ENCODE measurements at regions not wholly inside any gene's neighbourhood (a gene's known extent, or its start where the extent isn't known, plus 50 kb on each side); places are given as distances from the start of the nearest gene placed in this dataset.
"Not testable (repeated sequence)": the region's sequence is repeated elsewhere in the genome, so short reads cannot be mapped to it uniquely, and the experiment has no call there.

DNA sequence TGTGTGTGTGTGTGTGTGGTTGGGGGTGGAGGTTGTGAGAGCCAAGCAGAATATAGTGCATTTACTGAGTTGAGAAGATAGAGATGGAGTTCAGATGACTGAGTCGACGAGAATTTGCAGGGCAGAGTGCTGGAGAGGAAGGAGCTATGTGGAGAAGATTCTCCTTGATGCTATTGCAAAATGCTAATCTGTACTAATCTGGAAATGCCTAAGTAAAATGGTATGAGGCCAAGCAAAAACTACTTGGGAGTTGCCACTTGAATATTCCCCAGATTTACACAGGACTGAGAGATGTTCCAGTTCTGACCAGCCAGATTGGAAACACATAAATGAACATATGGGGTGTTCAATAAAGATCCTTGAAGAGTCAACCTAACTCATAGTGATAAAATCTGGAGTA lies 316.4 kb downstream of the NSUN3 start:
- no peak for DNase-seq
- Mint-ChIP-seq H3K27me3 (ENCODE audit: low read depth) (no peaks in the 10 kb centered on the region), H3K36me3 (ENCODE audit: insufficient read depth) (no peaks in the 10 kb centered on the region), H3K4me1 (ENCODE audit: low read depth) (no peaks in the 10 kb centered on the region), H3K9me3 (no peaks in the 10 kb centered on the region), H3K4me3 (no peak overlapping the region)
- no peak for ATAC-seq

DNA sequence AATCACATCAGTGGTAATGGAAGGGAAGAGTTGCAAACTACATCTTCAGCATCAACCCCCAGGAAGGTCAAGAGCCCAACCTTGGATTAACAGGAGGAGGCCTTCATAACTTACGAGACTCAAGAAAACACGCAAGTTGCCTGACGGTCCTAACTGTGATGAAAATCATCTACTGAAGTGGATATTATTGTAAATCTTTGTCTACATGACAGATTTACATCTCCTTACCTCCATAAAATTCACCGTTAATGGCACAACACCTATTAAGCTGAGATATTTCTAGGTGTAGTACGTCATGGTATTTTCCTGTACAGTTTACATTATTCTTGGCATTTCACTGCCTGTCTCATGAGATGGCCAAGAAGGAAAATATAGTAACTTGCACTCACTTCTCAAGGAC lies 332.0 kb downstream of the NSUN3 start:
- H3K4me1 Mint-ChIP-seq (ENCODE audit: low read depth) = no peaks in the 10 kb centered on the region
- ATAC-seq (no peak), DNase-seq (no peak)
- H3K4me3 Mint-ChIP-seq = no peak overlapping the region
- H3K9me3 Mint-ChIP-seq = no peaks in the 10 kb centered on the region
- no peaks in the 10 kb centered on the region for H3K36me3 Mint-ChIP-seq (ENCODE audit: insufficient read depth)
- H3K27me3 Mint-ChIP-seq (ENCODE audit: low read depth) = no peaks in the 10 kb centered on the region

DNA sequence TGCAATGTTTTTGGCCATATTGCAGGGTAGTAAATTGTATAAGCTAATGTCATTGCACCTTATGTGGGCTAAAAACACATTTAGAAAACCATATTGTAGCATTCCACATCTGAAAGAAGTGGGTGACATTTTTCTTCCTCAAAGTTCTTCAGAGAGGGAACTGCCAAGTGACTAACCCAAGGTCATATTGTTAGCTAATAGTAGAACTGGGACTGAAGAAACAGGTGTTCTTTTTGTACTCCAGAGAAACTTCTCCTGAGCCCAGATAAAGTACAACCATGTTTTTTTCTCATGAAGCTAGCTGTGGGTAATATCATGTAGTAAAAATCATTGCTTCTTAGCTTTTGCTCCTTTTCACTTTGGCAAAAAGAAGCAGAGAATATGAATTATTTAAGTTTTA lies 333.0 kb downstream of the NSUN3 start:
- no peak for DNase-seq

DNA sequence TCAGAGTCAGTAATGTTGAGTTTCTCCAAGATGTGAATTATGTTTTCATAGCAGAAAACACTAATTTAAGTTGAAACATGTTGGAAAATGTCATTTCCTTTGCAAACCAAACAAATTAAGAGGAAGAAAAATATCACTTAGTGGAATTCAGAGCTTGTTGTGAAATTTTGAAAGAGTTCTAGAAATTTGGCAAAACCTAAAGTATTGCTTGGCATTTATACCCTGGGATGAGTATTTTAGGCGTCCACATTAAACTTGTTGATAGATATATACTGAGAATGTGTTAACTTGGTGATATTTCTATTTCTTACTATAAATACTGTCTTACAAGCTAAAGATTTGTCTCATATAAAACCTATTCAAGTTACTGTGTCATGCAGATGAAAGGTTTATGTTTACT lies 335.2 kb downstream of the NSUN3 start:
- Mint-ChIP-seq H3K27me3 (ENCODE audit: low read depth) (no peaks in the 10 kb centered on the region), H3K36me3 (ENCODE audit: insufficient read depth) (no peaks in the 10 kb centered on the region), H3K4me1 (ENCODE audit: low read depth) (no peaks in the 10 kb centered on the region), H3K4me3 (no peak overlapping the region), H3K9me3 (no peaks in the 10 kb centered on the region)
- ATAC-seq (no peak), DNase-seq (no peak)

More for the DNA sequence above, 333.0 kb downstream of the NSUN3 start:
- no peak for ATAC-seq
- Mint-ChIP-seq H3K4me3 (no peak overlapping the region), H3K4me1 (ENCODE audit: low read depth) (no peaks in the 10 kb centered on the region), H3K36me3 (ENCODE audit: insufficient read depth) (no peaks in the 10 kb centered on the region), H3K9me3 (no peaks in the 10 kb centered on the region), H3K27me3 (ENCODE audit: low read depth) (no peaks in the 10 kb centered on the region)

DNA sequence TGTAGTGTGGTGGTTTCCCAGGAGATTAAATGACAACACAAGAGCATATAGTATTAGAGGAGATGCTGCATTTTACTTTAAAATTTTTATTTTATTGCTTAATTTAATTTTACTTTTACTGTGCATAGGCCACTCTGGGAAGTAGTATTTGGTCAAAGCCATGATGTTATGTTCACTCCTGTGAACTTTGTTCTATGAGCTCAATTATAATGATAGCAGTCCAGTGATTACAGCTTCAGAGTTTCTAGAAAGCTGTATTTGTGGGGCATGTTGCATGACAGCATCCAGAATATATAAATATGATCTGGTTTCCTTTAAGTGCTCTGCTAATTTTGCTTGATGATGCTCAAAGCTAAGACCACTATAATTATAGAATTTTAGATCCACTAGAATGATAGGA lies 338.6 kb downstream of the NSUN3 start:
- no peak for DNase-seq
- Mint-ChIP-seq H3K36me3 (ENCODE audit: insufficient read depth) (no peaks in the 10 kb centered on the region), H3K4me1 (ENCODE audit: low read depth) (no peaks in the 10 kb centered on the region), H3K9me3 (no peaks in the 10 kb centered on the region), H3K4me3 (no peak overlapping the region), H3K27me3 (ENCODE audit: low read depth) (no peaks in the 10 kb centered on the region)
- no peak for ATAC-seq

DNA sequence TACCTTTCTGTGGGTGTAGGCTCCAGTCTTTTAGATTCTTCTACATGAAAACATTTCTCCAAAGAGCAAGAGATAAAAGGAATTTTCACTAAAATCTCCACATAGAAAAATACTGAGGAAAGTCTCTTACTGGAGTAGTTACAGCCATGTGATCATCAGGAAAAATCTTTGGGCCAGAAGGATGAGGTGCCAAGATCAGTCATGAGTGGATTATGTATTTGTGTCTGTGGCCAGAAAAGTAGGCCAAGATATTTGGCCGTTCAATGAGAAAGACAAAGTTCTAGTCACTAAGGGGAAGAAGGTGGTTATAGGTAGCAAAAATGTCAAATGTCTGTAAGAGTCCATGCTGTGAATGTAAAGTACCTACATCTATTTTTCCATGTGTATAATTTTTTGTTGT lies 339.3 kb downstream of the NSUN3 start:
- Mint-ChIP-seq H3K9me3 (no peaks in the 10 kb centered on the region), H3K4me3 (no peak overlapping the region), H3K27me3 (ENCODE audit: low read depth) (no peaks in the 10 kb centered on the region), H3K36me3 (ENCODE audit: insufficient read depth) (no peaks in the 10 kb centered on the region), H3K4me1 (ENCODE audit: low read depth) (no peaks in the 10 kb centered on the region)
- ATAC-seq = no peak
- no peak for DNase-seq

DNA sequence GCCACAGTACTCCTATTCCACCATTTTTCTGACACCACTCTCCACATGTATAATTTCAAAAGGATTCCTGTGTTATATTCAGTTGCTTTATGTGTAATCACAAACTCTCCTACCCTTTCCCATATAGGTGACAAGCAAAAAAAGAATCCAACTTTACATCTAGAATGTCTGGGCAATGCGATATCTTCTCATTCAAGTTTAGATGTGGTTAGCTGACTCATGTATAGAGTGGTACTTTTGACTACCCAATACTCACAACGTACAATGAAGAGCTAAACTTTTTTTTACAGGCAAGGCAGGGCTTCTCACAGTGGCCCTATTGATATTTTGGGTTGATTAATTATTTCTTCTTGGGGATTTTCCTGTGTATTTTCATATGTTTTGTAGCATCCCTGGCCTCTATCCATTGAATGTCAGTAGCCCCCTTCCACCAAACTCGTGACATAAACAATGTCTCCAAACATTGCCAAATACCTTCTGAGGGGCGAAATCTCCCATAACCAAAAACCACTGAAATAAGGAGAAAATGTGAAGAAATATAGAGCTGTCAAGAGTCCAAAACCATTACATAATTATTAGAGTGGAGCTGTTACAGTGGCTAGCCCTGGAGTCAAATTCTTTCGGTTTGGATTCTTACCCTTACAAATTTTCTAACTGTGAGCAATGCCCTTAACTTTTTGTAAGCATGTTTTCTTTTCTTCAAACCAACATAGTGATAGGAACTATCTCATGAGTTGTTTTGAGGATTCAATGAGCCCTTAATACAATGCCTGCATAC lies 342.6 kb downstream of the NSUN3 start:
- Mint-ChIP-seq H3K27me3 (ENCODE audit: low read depth) (no peaks in the 10 kb centered on the region), H3K4me1 (ENCODE audit: low read depth) (no peaks in the 10 kb centered on the region), H3K9me3 (no peaks in the 10 kb centered on the region), H3K36me3 (ENCODE audit: insufficient read depth) (no peaks in the 10 kb centered on the region), H3K4me3 (no peak overlapping the region)
- DNase-seq (no peak), ATAC-seq (no peak)

DNA sequence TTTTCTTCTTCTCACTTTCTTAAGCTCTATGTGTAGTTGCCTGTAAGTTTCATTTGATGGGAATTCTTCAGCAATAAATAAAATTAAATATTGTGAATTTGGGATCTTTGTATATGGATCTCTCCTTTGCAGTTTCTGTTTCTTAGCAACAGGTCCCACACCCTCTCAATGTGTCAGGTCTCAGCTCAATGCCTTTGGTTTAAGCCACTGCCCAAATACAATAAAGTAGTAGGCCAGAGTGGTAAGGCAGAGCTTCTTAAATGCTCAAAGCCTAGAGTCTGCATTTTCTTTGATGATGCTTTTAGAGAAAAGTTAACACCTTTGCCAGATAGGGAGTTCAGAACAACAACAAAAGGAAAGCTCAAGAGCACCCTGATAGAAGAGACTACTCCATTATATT lies 343.7 kb downstream of the NSUN3 start:
- no peak for DNase-seq
- Mint-ChIP-seq H3K36me3 (ENCODE audit: insufficient read depth) (no peaks in the 10 kb centered on the region), H3K9me3 (no peaks in the 10 kb centered on the region), H3K4me1 (ENCODE audit: low read depth) (no peaks in the 10 kb centered on the region), H3K4me3 (no peak overlapping the region), H3K27me3 (ENCODE audit: low read depth) (no peaks in the 10 kb centered on the region)
- no peak for ATAC-seq

DNA sequence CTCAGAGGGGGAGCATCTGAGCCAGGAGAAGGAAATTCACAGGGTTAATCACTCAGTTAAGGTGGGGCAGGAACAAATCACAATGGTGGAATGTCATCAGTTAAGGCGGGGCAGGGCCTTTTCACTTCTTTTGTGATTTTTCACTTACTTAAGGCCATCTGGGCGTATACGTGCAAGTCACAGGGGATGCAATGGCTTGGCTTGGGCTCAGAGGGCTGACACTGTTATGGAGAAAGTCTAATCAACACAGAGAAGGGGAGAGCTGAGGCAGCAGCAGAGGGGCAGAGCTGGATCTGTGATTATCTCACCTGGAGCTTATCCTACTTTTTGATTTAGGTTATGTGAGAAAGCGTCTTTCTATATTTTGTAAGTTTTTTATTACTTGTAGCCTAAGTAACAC lies 350.1 kb downstream of the NSUN3 start:
- not testable (repeated sequence) for H3K36me3 Mint-ChIP-seq (ENCODE audit: insufficient read depth); H3K4me1 Mint-ChIP-seq (ENCODE audit: low read depth); ATAC-seq; DNase-seq; H3K4me3 Mint-ChIP-seq; H3K9me3 Mint-ChIP-seq; H3K27me3 Mint-ChIP-seq (ENCODE audit: low read depth)

DNA sequence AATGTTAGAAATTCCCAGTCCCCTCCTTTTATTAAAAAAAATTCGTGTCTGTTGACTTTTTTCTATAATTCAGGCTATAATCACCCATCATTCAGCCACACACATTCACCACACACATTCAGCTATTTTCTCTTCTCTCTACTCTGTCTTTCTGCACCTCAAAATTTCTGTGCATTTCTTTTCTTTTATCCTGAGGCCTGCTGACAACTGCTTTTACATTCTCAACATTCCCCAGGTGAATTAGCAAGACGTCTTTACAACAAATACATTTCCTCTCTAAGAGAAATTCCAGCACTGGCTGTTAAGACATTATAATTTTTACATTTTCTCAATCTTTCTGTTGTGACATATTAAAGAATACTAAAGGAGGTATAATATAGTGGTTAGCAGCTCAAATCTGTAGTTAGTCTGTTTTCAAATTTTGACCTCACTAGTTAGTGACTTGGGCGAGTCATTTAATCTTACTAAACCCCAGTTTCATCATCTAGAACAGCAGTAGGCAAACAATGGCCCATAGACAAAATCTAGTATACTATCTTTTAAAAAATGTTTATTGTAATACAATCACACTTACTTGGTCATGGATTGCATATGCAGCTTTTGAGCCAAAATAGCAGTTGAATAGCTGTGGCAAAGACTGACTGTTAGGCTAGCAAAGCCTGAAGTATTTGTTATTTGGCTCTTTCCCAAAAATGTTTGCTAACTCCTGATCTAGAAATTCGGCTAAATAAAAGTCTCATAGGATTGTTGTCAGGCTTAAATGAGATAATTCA lies 350.7 kb downstream of the NSUN3 start:
- no peaks in the 10 kb centered on the region for H3K36me3 Mint-ChIP-seq (ENCODE audit: insufficient read depth)

DNA sequence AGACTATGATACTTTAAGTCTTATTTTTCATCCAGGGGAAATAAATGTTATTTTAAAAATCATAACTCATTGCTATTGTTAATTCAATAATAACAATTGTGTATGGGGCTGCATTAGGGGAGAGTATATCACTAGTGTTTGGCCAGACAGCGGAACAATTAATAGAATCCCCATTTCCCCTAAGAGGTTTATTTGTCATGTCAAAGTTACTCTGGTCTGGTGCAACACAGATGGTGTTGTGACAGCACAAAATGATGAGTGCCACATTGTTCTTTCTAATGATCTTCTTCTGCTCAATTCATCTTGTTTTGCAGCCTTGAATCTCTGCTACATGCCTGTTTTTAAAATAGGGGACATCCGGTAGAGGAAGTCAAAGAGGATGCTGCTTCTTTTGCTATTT lies 351.6 kb downstream of the NSUN3 start:
- ATAC-seq (no peak), DNase-seq (no peak)
- Mint-ChIP-seq H3K9me3 (peaks cover under 1% of the 10 kb centered on the region), H3K27me3 (ENCODE audit: low read depth) (no peaks in the 10 kb centered on the region), H3K36me3 (ENCODE audit: insufficient read depth) (no peaks in the 10 kb centered on the region), H3K4me3 (no peak overlapping the region), H3K4me1 (ENCODE audit: low read depth) (no peaks in the 10 kb centered on the region)

More for the DNA sequence above, 350.7 kb downstream of the NSUN3 start:
- Mint-ChIP-seq H3K9me3 (no peaks in the 10 kb centered on the region), H3K4me3 (no peak overlapping the region), H3K27me3 (ENCODE audit: low read depth) (no peaks in the 10 kb centered on the region), H3K4me1 (ENCODE audit: low read depth) (no peaks in the 10 kb centered on the region)
- no peak for DNase-seq
- no peak for ATAC-seq

DNA sequence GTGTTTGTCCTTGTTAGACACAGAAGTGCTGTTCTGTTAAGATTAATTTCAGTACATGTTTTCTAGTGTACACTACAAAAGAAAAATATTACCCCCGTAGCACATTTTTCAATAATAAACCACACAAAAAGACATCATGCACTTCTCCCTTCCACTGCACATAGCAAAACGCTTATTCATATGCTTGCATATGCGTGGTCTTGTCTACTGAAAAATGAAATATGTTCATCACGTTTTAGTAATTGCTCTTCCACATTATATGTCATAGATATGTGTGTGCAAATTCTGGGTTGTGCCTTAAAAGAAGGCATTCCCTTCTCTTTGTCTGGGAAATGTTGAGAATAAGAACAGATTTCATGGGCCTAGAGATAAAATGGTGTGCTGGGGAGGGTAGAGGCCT lies 353.9 kb downstream of the NSUN3 start:
- H3K4me1 Mint-ChIP-seq (ENCODE audit: low read depth) = no peaks in the 10 kb centered on the region
- H3K4me3 Mint-ChIP-seq = no peak overlapping the region
- no peaks in the 10 kb centered on the region for H3K27me3 Mint-ChIP-seq (ENCODE audit: low read depth)
- no peaks in the 10 kb centered on the region for H3K36me3 Mint-ChIP-seq (ENCODE audit: insufficient read depth)
- H3K9me3 Mint-ChIP-seq = peaks cover 10% of the 10 kb centered on the region
- no peak for DNase-seq
- ATAC-seq = no peak

DNA sequence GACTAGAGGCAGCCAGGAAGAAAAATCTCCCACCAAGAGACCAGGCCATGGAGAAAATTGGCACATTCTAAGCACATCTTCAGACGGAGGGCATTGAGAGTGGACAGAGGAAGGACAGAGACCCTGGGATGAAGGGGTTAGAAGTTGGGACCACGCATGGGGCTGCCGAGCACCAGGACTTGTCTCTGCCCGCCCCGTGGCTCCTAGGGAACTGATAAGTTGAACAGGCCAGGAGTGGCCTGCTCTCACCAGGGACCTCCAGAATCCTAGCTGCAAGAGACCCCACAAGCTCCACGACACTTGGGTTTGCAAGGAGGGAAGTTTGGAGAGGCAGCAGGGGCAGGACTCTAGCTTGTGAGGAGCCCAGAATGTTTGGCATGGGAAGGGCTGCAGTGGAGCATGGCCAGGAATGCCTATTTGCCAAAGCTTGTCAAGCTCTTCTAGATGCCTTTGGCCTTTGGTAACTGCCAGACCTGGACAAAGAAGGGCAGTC lies 355.1 kb downstream of the NSUN3 start:
- H3K4me3 Mint-ChIP-seq = no peak overlapping the region
- no peaks in the 10 kb centered on the region for H3K27me3 Mint-ChIP-seq (ENCODE audit: low read depth)
- no peaks in the 10 kb centered on the region for H3K36me3 Mint-ChIP-seq (ENCODE audit: insufficient read depth)
- H3K9me3 Mint-ChIP-seq = peaks cover 12% of the 10 kb centered on the region
- ATAC-seq (no peak), DNase-seq (no peak)
- no peaks in the 10 kb centered on the region for H3K4me1 Mint-ChIP-seq (ENCODE audit: low read depth)

DNA sequence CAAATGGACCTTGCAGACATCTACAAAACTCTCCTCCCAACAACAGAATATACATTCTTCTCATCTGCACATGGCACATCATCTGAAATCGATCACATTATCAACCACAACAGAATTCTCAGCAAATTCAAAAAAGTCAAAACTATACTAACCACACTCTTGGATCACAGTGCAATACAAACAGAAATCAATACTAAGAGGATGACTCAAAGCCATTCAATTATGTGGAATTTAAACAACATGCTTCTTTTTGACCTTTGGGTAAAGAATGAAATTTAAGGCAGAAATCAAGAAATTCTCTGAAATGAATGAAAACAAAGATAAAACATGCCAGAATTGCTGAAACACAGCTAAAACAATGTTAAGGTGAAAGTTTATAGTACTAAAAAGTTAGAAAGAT lies 358.1 kb downstream of the NSUN3 start:
- Mint-ChIP-seq H3K4me1 (ENCODE audit: low read depth) (no peaks in the 10 kb centered on the region), H3K4me3 (no peak overlapping the region), H3K36me3 (ENCODE audit: insufficient read depth) (no peaks in the 10 kb centered on the region), H3K9me3 (peaks cover 15% of the 10 kb centered on the region), H3K27me3 (ENCODE audit: low read depth) (no peaks in the 10 kb centered on the region)
- ATAC-seq = no peak
- DNase-seq = no peak

DNA sequence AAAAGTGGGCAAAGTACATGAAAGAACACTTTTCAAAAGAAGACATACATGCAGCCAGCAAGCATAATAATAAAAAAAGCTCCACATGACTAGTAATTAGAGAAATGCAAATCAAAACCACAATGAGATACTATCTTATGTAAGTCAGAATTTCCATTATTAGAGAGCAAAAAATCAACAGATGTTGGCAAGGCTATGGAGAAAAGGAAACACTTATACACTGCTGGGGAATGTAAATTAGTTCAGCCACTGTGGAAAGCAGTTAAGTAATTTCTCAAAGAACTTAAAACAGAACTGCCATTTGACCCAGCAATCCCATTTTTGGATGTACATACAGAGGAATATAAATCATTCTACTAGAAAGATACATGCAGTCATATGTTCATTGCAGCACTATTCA lies 360.7 kb downstream of the NSUN3 start:
- H3K36me3 Mint-ChIP-seq (ENCODE audit: insufficient read depth) = no peaks in the 10 kb centered on the region
- H3K4me3 Mint-ChIP-seq = no peak overlapping the region
- H3K4me1 Mint-ChIP-seq (ENCODE audit: low read depth) = no peaks in the 10 kb centered on the region
- H3K27me3 Mint-ChIP-seq (ENCODE audit: low read depth) = no peaks in the 10 kb centered on the region
- DNase-seq = no peak
- H3K9me3 Mint-ChIP-seq = peaks cover 15% of the 10 kb centered on the region
- no peak for ATAC-seq
